Mesendoderm (in vitro differentiated cells): ENCODE measurements at regions not wholly inside any gene's neighbourhood (a gene's known extent, or its start where the extent isn't known, plus 50 kb on each side); places are given as distances from the start of the nearest gene placed in this dataset.

Experiments used
- DNase-seq: peaks from one replicate; pipeline ENCODE4 v3.0.0; 2013
- H2AK5ac ChIP-seq: 2 replicates; pipeline ENCODE4 v1.6.1; 2013; ENCODE audit warnings: low read length, inconsistent platforms
- H2BK120ac ChIP-seq: 2 replicates; pipeline ENCODE4 v1.6.1; 2013; ENCODE audit warnings: low read depth, mild to moderate bottlenecking, low read length, moderate library complexity, mixed read lengths
- H2BK15ac ChIP-seq: replicated peaks from 2 replicates; pipeline ENCODE4 v1.6.1; 2013; ENCODE audit warnings: low read depth, mild to moderate bottlenecking, moderate library complexity
- H2BK5ac ChIP-seq: 2 replicates; pipeline ENCODE4 v1.6.1; 2013; ENCODE audit warnings: low read length, inconsistent platforms
- H3K18ac ChIP-seq: 2 replicates; pipeline ENCODE4 v1.6.1; 2013; ENCODE audit warnings: mild to moderate bottlenecking, low read length, mixed read lengths
- H3K23ac ChIP-seq: one replicate; pipeline ENCODE4 v1.6.1; 2013; ENCODE audit warnings: low read length
- H3K27ac ChIP-seq: 2 replicates; pipeline ENCODE4 v1.5.1; 2013; ENCODE audit warnings: low read depth, mild to moderate bottlenecking, inconsistent platforms, low read length, moderate library complexity
- H3K27me3 ChIP-seq: 2 replicates; pipeline ENCODE4 v1.6.1; 2013; ENCODE audit warnings: low read length, control low read depth, mild to moderate bottlenecking, inconsistent platforms; ENCODE audit not compliant: insufficient read depth, poor library complexity
- H3K36me3 ChIP-seq: 2 replicates; pipeline ENCODE4 v1.6.1; 2013; ENCODE audit warnings: low read length, inconsistent platforms; ENCODE audit not compliant: control insufficient read depth, insufficient read depth
- H3K4ac ChIP-seq: one replicate; pipeline ENCODE4 v1.6.1; 2013; ENCODE audit warnings: low read depth, mild to moderate bottlenecking, low read length, moderate library complexity
- H3K4me1 ChIP-seq: 2 replicates; pipeline ENCODE4 v1.6.1; 2013; ENCODE audit warnings: low read depth, low read length, inconsistent platforms; ENCODE audit not compliant: control insufficient read depth
- H3K4me2 ChIP-seq: 2 replicates; pipeline ENCODE4 v1.6.1; 2013; ENCODE audit warnings: low read length
- H3K4me3 ChIP-seq: 2 replicates; pipeline ENCODE4 v1.5.1; 2013; ENCODE audit warnings: mild to moderate bottlenecking, low read length
- H3K56ac ChIP-seq: one replicate; pipeline ENCODE4 v1.6.1; 2013; ENCODE audit warnings: low read length
- H3K79me1 ChIP-seq: 2 replicates; pipeline ENCODE4 v1.6.1; 2013; ENCODE audit warnings: low read length, inconsistent platforms
- H3K79me2 ChIP-seq: 2 replicates; pipeline ENCODE4 v1.6.1; 2013; ENCODE audit warnings: mild to moderate bottlenecking, low read length; ENCODE audit not compliant: control insufficient read depth, insufficient read depth
- H3K9ac ChIP-seq: 2 replicates; pipeline ENCODE4 v1.6.1; 2013; ENCODE audit warnings: low read length, inconsistent platforms
- H4K5ac ChIP-seq: one replicate; pipeline ENCODE4 v1.6.1; 2013; ENCODE audit warnings: low read length
- H4K8ac ChIP-seq: one replicate; pipeline ENCODE4 v1.6.1; 2013; ENCODE audit warnings: low read depth, mild to moderate bottlenecking, control low read depth, low read length, moderate library complexity
- WGBS: extraction: QIAGEN DNeasy Blood & Tissue Kit; methylation state at CpG from one replicate; pipeline ENCODE4 v1.1.7; 2013; ENCODE audit warnings: low lambda C conversion rate, missing lambda C conversion rate; ENCODE audit not compliant: insufficient coverage; ENCODE audit errors: extremely low coverage; 5-methylcytosine and 5-hydroxymethylcytosine counted together

DNA sequence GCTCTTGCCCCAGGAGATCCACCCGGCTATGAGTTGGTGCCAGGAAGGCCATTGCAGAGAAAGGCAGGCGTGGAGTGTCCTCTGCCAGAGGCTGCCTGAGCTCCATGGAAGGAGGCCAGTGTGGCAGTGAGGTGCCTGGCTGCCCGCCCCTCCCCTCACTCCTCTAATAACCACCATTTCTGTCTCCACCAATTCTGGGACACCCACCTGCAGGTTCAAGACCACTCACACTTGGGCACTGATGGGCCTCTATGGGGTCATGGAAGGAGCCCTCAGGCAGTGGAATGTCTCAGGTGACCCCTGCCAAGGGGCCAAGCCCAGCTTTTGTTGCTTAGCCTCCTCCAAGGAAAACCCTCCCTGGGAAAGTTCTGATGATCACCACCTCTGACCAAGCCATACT lies 731.6 kb downstream of the MATN1 start:
- DNase-seq, result no peak
- no peak overlapping the region for H3K4me3 ChIP-seq

DNA sequence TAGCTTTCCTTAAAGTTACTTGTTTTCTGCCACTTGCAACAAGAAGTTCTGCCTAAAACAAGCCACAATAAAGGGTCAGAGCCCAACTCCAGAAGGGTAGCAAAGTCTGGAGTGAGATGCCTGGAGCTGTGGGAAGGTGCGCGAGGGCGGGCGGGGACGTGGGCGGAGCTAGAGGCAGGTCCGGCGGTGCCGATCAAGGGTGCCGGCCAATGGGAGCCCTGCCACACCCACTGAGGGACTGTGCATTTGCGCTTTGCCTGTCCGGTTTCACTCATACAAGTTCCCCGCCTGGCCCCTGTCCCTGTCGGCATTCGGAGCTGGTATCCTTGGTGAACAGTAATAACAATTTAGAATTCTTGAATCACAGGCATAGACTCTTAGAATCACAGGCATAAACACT lies 732.4 kb downstream of the MATN1 start:
- WGBS, result no CpG with 5 or more reads among the region's 15 CpGs
- no peak overlapping the region for H2BK120ac ChIP-seq
- H2AK5ac ChIP-seq, result no peak overlapping the region

More for the DNA sequence above, 731.6 kb downstream of the MATN1 start:
- Histone ChIP-seq H3K4ac (no peak overlapping the region), H2BK120ac (no peak overlapping the region), H2BK5ac (no peak overlapping the region), H3K4me1 (no peaks in the 10 kb centered on the region), H3K9ac (no peak overlapping the region), H3K79me1 (no peaks in the 10 kb centered on the region), H2AK5ac (no peak overlapping the region), H3K27ac (no peak overlapping the region), H2BK15ac (no peak overlapping the region), H3K23ac (no peak overlapping the region), H4K8ac (no peak overlapping the region), H3K18ac (no peak overlapping the region), H3K79me2 (no peaks in the 10 kb centered on the region), H3K27me3 (no peaks in the 10 kb centered on the region), H4K5ac (no peak overlapping the region), H3K36me3 (no peaks in the 10 kb centered on the region), H3K4me2 (no peak overlapping the region), H3K56ac (no peak overlapping the region)
- no CpG with 5 or more reads among the region's 3 CpGs for WGBS

DNA sequence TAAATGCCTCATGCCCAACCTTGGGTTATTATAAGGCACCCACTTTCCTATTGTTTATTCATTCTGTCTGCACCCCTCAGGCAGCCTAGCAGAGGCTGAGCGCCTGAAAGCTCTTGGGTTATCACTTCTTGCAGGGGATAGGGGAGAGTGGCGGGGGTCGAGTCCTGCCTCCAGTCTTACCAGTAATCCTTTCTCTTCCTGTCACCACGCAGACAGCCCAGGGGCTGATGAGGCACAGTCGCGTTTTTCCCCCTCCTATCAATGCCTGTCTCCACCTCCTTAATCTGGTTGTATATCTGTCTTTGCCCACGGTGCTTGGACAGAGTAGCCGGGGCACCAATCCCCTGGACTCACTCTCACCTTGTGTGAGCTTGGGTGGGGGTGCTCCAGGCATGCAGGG lies 733.1 kb downstream of the MATN1 start:
- Histone ChIP-seq H4K5ac (no peak overlapping the region), H3K23ac (no peak overlapping the region), H3K79me2 (no peaks in the 10 kb centered on the region), H3K27me3 (no peaks in the 10 kb centered on the region), H3K9ac (no peak overlapping the region), H2BK120ac (no peak overlapping the region), H3K4me1 (no peaks in the 10 kb centered on the region), H2AK5ac (no peak overlapping the region), H3K79me1 (no peaks in the 10 kb centered on the region), H3K27ac (no peak overlapping the region), H3K56ac (no peak overlapping the region), H3K4ac (no peak overlapping the region), H2BK15ac (no peak overlapping the region), H4K8ac (no peak overlapping the region), H2BK5ac (no peak overlapping the region), H3K4me3 (no peak overlapping the region), H3K4me2 (no peak overlapping the region), H3K18ac (no peak overlapping the region), H3K36me3 (no peaks in the 10 kb centered on the region)
- no CpG with 5 or more reads among the region's 8 CpGs for WGBS
- no peak for DNase-seq

More for the DNA sequence above, 732.4 kb downstream of the MATN1 start:
- Histone ChIP-seq H2BK15ac (no peak overlapping the region), H4K5ac (no peak overlapping the region), H3K79me1 (no peaks in the 10 kb centered on the region), H3K4me2 (no peak overlapping the region), H3K9ac (no peak overlapping the region), H3K4me1 (no peaks in the 10 kb centered on the region), H4K8ac (no peak overlapping the region), H3K4me3 (no peak overlapping the region), H3K23ac (no peak overlapping the region), H3K18ac (no peak overlapping the region), H3K27ac (no peak overlapping the region), H3K27me3 (no peaks in the 10 kb centered on the region), H3K4ac (no peak overlapping the region), H3K79me2 (no peaks in the 10 kb centered on the region), H3K56ac (no peak overlapping the region), H2BK5ac (no peak overlapping the region), H3K36me3 (no peaks in the 10 kb centered on the region)
- peak; percentile 57 for DNase-seq

DNA sequence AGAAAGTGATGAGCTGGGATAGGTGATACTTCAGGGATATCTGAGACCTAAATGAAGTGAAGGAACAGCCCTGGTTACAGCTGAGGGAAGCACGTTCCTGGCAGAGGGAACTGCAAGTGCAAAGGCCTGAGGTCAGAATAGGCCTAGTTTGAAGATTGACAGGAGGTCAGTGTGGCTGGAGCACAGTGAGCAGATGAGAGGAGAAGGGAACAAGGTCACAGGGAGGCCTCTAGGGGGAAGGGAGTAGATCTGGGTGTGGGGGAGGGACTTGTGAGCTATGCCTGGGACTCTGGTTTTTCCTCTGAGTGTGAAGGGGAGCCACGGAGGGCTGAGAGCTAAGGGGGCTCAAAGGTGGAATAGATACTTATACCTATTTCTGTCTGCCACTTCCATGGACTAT lies 736.4 kb downstream of the MATN1 start:
- no peak overlapping the region for H3K4ac ChIP-seq
- no peaks in the 10 kb centered on the region for H3K79me2 ChIP-seq
- no peak overlapping the region for H2AK5ac ChIP-seq
- no peak overlapping the region for H3K23ac ChIP-seq
- H3K79me1 ChIP-seq, result no peaks in the 10 kb centered on the region
- H3K4me1 ChIP-seq, result peaks cover 4% of the 10 kb centered on the region
- H3K27ac ChIP-seq, result no peak overlapping the region
- no peak overlapping the region for H3K4me2 ChIP-seq
- peak; percentile 76 for DNase-seq
- H3K27me3 ChIP-seq, result no peaks in the 10 kb centered on the region
- H3K9ac ChIP-seq, result no peak overlapping the region
- no CpG with 5 or more reads among the region's 2 CpGs for WGBS
- no peak overlapping the region for H3K18ac ChIP-seq
- H3K56ac ChIP-seq, result no peak overlapping the region
- no peaks in the 10 kb centered on the region for H3K36me3 ChIP-seq
- no peak overlapping the region for H3K4me3 ChIP-seq
- H2BK120ac ChIP-seq, result no peak overlapping the region
- H4K5ac ChIP-seq, result no peak overlapping the region
- H4K8ac ChIP-seq, result no peak overlapping the region
- no peak overlapping the region for H2BK15ac ChIP-seq
- H2BK5ac ChIP-seq, result no peak overlapping the region

DNA sequence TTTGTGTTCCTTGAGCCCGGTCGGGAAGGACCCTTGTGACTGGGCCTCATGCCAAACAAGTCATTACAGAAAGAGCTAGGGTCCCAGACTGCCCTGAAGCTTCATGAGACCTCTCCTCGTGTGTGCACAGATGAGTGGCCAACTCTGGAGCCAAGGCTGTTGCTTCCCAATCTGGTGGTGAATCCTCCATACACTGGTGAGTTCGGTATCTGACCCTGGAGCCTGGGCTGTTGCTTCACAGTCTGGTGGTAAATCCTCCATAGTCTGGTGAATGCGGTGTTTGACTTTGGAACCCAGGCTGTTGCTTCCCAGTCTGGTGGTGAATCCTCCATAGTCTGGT lies 737.8 kb downstream of the MATN1 start:
- Histone ChIP-seq H3K4me1 (peaks cover 4% of the 10 kb centered on the region), H2AK5ac (no peak overlapping the region), H3K4me3 (no peak overlapping the region), H3K4me2 (no peak overlapping the region), H3K18ac (no peak overlapping the region), H4K5ac (no peak overlapping the region), H4K8ac (no peak overlapping the region), H3K27ac (no peak overlapping the region), H3K27me3 (no peaks in the 10 kb centered on the region), H2BK15ac (no peak overlapping the region), H3K9ac (no peak overlapping the region), H3K4ac (peak overlapping the region; percentile 57), H3K79me1 (no peaks in the 10 kb centered on the region), H3K56ac (no peak overlapping the region), H2BK120ac (no peak overlapping the region), H2BK5ac (no peak overlapping the region), H3K23ac (no peak overlapping the region), H3K36me3 (no peaks in the 10 kb centered on the region), H3K79me2 (no peaks in the 10 kb centered on the region)
- WGBS, result no CpG with 5 or more reads among the region's 5 CpGs
- no peak for DNase-seq

DNA sequence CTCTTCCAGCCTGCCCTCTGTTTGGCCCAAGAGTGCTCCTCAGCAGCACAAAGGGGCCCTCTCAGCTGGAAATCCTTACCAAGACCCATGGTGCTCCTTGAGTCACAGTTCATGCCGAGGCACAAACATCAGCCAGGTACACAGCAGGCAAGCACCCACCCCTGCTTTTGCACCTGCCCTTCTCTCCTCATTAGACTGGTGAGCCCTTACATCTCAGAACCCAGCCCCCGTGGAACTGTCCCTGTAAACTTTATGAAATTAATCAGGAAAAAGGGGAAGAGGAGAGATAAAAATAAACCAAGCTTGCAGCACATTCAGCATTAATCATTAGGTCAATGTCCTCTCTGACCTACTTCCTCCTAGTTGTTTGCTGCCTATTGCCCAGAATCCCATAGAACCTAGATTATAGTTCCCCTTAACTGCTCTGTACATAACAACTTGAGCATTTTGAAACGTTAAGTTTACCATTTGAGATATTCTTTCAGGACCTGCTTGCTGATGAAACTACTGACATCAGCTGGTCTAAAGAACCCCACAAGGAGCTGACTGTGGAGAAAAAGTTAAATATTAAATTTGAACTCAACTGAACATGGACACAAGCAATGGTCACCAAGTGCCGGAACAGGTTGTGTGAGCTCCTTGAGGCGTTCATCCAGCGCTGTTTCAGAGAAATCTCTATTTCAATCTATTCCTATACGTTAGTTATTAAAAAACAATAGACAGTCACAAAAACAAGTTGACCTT lies 738.4 kb downstream of the MATN1 start:
- Histone ChIP-seq H3K36me3 (no peaks in the 10 kb centered on the region), H3K4me1 (peaks cover 4% of the 10 kb centered on the region), H2AK5ac (no peak overlapping the region)

More for the DNA sequence above, 738.4 kb downstream of the MATN1 start:
- Histone ChIP-seq H3K27ac (no peak overlapping the region), H3K79me1 (no peaks in the 10 kb centered on the region), H3K4ac (peak overlapping the region; percentile 57), H3K56ac (peak overlapping the region; percentile 53), H3K27me3 (no peaks in the 10 kb centered on the region), H3K18ac (no peak overlapping the region), H4K5ac (no peak overlapping the region), H2BK120ac (no peak overlapping the region), H3K4me3 (no peak overlapping the region), H3K79me2 (no peaks in the 10 kb centered on the region), H3K4me2 (no peak overlapping the region), H3K9ac (no peak overlapping the region), H3K23ac (no peak overlapping the region), H4K8ac (no peak overlapping the region), H2BK15ac (no peak overlapping the region), H2BK5ac (no peak overlapping the region)
- DNase-seq, result no peak
- no CpG with 5 or more reads among the region's 7 CpGs for WGBS
